Activated CD4-positive, alpha-beta T cell treated with anti-CD3 and anti-CD28 coated beads for 1 hour (primary cell): ENCODE measurements at regions not wholly inside any gene's neighbourhood (a gene's known extent, or its start where the extent isn't known, plus 50 kb on each side); places are given as distances from the start of the nearest gene placed in this dataset.

Source experiments
- DNase-seq: peaks from one replicate; pipeline ENCODE4 v3.0.0-alpha.2; 2020

GRCh38 chr13:26965952-26966700, 205.5 kb downstream of the USP12 start:
- DNase-seq: no peak

- no peak for DNase-seq
Observed at GRCh38 chr13:26964278-26965250, 204.0 kb upstream of the GPR12 start.

DNA sequence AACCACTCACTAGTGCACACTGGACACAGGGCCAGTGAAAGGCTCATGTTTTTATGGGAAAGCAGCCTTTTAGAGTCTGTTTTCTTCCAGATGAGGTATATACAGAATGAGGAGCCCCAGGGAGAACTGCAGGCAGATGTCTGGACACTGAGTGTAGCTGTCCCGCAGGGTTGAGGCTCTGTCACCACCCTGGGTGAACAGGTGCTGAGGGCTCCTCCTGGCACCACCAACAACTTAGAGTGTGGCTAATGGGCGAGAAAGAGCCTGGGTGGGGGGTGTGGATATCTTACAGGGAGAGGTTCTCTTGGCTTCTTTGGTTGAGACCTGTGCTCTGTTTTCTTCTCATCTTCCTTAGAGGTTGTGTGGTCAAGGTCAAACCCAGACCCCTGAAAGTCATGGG, 202.1 kb upstream of the GPR12 start:
- no peak for DNase-seq

- no peak for DNase-seq
Observed at GRCh38 chr13:26961890-26962615, 201.5 kb upstream of the GPR12 start.

- DNase-seq: no peak
Observed at GRCh38 chr13:26957182-26957581, 196.6 kb upstream of the GPR12 start.

DNA sequence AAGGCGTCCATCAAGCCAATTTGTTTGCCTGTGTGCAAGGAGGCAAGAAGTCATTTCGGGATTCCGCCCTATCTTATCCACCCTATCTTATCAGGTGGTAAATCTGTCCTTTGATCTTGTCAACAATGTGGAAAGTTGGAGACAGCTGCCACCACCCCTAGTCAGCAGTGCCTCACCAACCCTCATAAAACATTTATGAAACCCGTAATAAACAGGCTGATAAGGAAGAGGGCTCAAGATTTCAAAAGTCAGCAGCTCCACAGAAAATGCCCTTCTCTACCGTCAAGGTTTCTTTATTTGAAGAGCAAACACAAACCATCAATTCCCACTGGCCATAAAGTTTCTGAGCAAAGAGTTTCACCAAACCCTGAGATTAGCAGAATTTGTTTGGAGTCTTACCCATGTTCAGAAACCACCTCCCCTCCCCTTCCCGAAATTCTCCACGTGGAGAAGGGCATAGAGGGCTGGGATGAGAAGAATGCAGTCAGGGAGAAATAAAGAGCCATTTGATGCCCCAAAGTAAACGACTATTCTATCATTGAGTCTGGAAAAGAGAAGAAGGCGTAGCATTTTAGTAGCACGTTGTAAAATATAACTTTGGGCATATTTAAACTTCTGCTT, 196.0 kb upstream of the GPR12 start:
- no peak for DNase-seq

- no peak for DNase-seq
Observed at GRCh38 chr13:26954976-26955375, 194.4 kb upstream of the GPR12 start.

DNA sequence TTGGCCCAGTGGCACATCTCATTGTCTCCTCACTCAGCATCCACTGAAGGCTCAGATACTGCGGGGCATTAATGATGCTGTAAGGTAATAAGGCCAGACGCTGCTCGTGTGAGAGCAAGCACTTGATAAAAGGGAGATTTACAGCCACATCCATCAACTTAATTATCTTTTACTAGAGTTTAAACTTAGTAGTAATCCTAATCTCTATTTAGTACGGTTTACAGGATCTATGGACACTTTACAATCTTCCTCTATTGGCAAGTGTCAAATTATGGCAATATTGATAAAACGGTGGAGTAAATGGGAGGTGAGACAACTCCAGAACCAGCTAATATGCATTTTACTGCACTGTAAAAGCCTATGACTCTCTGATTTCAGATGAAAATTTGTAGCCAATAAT, 192.7 kb upstream of the GPR12 start:
- DNase-seq: no peak

- DNase-seq: no peak
Observed at GRCh38 chr13:26952551-26953143, 192.1 kb upstream of the GPR12 start.

DNA sequence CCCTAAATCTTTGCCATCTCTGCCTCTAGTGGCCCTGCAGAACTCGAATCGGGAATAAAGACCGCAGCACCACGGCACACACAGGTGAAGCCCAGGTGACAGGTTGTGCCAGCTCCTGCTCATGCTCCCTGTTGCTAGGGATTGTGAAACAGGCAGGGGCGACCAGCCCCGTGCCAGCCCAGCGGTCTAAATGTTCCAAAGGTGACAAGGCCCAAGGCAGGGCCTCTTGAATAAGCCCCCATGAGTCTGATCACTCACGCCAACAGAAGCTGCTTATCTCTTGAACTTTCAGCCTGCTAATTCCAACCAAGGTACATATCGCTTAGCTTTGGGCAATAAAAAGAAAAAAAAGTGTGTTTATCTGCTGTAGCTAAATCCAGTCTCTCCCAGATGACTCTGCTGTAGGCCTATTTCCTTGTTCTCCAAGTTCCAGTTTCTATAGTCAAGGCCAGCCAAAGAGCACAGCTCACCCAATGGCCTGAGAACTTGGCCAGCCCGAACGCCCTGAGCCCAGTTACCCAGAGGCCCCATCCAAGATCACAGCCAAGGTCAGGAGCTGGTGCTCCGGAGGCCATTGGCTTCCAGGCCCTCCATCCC, 191.1 kb upstream of the GPR12 start:
- DNase-seq: no peak

DNA sequence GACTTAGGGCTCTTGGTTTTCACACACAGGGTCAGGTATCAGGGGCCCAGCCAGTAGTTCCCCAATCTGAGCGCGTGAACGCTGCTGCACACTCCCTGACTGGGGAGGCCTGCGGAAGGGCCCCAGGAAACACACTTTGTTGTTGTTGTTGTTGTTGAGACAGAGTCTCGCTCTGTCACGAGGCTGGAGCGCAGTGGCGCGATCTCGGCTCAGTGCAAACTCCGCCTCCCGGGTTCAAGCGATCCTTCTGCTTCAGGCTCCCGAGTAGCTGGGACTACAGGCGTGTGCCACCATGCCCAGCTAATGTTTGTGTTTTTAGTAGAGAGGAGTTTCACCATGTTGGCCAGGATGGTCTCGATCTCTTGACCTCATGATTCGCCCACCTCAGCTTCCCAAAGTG, 190.4 kb upstream of the GPR12 start:
- DNase-seq: no peak

DNA sequence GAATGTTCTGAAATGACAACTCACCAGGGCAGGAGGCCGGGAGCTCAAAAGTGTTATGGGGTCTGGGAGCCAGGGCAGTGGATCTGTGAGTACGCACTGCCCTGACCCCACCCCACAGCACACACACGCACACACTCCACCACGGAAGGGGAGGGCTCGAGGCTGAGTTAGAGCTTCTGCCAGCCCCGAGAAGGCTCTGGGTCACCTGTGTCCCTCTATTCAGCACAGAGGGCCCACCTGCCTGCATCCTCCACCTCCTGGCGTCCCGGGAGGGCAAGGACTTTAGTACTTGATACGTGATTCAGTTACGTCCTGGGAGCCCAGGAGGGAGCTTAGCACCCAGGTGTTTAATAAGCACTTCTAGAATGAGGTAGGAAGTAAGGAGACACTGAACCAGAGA, 190.0 kb upstream of the GPR12 start:
- no peak for DNase-seq

GRCh38 chr13:26949701-26950502, 189.3 kb upstream of the GPR12 start:
- no peak for DNase-seq

DNA sequence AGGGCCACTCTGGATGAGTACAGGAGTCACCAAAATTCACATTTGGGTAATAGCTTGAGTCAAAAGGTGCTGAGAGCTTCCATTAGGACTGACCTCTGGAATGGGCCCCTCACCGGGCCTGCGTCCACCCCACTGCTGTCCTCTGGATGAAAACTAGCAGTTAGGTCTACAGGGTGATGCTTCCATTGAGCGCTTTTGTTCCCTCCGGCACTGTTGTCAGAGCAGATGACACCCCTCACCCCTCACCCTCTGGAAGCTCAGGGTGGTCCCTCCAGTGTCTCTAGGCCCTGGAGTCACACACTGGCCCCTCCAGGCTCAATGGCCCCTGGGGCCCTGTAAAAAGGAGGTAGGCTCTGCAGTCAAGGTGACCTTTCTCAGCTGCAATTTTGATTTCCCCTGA, 187.8 kb upstream of the GPR12 start:
- no peak for DNase-seq

GRCh38 chr13:26946684-26947343, 186.2 kb upstream of the GPR12 start:
- no peak for DNase-seq

- no peak for DNase-seq
Observed at GRCh38 chr13:26943748-26944147, 183.2 kb upstream of the GPR12 start.

DNA sequence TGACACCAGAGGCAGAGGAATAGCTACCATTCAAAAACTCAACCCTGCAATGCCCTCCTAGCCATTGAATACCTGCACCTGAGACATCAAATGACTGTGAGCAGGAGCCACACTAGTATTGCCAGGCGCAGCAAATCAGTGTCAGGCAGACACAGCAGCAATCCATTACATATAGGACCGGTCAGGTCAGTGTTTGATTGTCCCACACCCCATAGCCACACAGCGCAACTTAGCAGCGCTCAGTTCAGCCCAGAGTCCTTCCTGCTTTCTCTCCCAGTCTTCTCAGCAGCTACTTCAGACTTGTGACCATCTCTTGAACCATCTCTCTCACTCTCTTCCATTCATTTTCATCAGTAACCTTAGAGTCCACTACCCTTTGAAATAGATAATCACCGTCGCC, 181.6 kb upstream of the GPR12 start:
- no peak for DNase-seq

- DNase-seq: no peak
Observed at GRCh38 chr13:26941345-26942174, 181.0 kb upstream of the GPR12 start.

DNA sequence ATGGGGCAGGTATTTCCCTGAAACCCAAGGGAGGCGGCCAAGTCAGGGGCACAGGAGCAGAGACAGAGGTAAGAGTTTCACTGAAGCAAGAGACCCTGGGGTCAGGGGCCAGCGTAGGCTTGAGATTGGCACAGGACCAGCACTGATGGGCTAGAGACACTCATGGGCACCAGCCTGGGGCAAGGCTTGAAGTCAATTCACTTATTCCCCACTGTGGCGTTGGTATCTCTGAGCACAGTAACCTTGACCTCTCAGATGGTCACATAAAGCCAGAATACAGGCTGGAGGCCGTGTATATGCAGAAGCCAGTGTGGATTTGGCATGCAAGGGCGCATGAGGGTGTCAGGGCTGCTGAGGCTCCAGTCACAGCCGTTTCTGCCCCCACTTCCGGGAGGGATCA, 173.5 kb upstream of the GPR12 start:
- DNase-seq: no peak

DNA sequence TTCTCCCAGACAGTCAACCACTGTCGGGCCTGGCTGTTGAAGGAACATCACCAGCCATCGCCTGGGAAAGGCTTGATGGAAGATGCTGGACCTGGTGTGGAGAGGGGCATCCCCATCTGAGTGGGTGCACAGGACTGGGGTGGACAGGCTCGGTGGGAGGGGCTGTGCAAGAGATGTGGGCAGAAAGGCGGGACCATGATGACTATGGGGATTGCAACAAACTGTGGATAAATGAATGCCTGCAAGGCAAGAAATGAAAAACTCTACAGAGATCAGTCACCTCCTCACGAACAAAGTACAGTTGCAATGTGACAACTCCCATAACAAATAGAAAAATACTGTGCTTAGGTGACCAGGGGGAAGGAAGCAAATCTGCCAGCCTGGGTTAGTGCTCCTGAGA, 171.9 kb upstream of the GPR12 start:
- DNase-seq: no peak
